ENCODE measurements at regions not wholly inside any gene's neighbourhood (a gene's known extent, or its start where the extent isn't known, plus 50 kb on each side); places are given as distances from the start of the nearest gene placed in this dataset.

DNA sequence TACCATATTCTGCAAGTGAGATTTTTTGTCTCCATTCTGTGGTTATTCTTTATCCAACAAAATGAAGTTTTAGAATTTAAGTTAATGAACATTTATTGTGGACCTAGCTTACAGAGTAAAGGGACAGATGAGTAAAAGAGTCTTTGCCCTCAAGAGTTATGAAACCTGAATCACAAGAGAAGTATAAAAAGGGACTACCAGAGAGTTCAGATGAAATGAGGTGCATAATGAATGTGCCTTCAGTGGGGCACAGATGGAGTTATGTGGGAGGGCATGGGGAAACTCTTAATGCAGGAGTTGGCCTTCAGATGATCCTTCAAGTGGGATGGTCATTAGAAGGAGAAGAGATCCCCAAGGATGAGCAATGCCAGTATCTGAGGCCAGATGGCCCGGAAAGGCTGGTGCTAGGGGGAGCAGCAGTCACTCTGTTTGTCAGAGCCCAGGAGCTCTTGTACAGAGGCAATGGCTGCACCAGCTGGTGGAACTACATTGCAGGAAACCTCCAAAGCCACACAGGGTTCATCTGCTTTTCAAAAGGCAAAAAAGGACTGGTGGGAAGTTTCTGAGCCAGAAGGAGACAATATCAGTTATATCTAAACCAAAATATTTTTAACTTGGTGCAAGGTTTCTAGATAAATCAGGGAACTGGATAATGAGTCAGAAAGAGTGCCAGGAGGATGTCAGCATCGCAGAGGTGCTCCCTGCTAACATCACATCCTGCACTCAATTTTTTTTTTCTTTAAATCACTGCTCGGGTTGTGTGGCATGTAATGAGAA lies 162.0 kb downstream of the KLF6 start:
- DNase-seq = no peak

DNA sequence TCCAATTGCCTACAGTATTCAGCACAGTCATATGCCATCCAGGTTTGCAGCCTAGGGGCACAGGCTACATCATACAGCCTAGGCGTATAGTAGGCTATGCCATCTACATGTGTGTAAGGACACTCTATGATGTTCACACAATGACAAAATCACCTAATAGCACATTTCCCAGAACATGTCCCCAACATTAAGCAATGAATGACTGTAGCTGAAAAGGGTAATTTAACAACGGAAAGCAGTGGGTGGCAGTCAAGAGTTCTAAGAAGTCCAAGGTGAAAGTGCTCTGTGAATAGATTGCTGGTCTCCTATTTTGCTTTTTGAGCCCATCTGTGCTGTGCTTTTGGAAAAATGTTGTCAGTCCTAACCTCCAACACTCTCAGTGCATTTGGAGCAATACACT lies 162.6 kb downstream of the KLF6 start:
- DNase-seq = no peak

DNA sequence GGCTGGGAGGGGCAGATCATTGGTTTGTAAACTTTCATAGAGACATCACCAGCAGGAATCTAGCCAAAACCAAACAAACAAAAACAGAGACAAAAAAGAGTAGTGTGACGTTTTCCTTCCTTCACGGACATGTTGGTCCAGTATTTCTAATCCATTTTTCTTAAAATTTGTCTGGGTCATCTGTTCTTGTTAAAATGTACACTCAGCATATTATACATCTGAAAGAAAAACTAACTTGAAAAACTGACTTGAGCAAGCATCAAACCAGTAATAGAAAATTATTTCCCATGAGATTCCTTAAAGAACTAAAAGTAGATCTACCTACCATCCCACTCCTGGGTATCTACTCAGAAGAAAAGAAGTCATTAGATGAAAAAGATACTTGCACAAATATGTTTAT lies 164.2 kb downstream of the KLF6 start:
- no peak for DNase-seq

DNA sequence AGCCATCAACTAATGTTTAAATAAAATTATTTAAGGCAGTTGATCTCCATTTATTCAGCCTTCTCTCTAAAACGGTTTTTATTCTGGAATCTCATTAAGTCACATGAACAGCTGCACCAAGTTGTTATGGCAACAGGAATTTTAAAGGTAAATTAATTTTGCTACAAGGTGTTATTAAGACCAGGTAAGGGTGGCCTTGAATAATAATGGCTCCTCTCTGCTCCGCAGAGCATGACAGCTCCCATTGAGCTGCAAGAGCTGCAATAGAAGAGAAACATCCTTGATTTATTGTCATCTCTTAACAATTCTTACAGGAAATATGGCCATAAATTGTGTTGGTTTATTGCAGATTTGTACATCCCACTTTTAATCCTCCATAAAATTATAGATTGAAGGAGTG lies 165.8 kb downstream of the KLF6 start:
- no peak for DNase-seq

DNA sequence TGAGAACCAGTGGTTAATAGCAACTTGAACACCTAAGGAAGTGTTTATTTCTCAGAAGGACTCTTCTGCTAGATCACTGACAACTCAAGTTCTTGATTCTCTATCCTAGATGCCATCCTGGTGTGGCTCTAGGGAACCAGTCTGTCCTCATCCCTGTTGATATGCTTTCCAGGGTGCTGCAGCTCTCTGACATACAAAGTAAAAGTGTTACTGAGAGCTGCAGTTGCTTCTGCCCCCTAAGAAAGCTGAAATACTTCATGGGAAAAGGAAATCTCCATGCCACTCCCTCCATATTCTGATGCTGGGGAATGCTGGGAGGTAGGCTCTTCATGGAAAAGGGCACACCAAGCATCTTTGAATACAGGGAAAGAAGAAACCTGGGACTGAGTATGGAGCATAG lies 168.1 kb downstream of the KLF6 start:
- DNase-seq = no peak

DNA sequence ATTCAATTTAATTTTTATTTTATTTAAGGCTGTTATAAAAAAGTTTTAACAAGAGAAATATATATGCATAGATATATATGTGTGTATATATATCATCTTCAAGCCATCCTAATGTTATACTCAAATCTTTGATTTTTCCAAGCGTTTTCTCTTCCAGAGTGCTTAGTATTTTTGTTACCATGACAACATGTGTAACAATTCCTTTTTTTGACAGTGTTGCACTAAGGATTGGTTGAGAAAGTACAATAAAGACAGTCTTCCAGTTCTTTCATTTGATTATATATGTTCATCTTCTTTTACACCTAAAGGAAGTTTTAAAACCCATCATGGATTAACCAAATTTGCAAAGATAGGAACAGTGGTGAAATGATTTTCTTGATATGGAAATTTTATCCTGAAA lies 171.7 kb downstream of the KLF6 start:
- no peak for DNase-seq

DNA sequence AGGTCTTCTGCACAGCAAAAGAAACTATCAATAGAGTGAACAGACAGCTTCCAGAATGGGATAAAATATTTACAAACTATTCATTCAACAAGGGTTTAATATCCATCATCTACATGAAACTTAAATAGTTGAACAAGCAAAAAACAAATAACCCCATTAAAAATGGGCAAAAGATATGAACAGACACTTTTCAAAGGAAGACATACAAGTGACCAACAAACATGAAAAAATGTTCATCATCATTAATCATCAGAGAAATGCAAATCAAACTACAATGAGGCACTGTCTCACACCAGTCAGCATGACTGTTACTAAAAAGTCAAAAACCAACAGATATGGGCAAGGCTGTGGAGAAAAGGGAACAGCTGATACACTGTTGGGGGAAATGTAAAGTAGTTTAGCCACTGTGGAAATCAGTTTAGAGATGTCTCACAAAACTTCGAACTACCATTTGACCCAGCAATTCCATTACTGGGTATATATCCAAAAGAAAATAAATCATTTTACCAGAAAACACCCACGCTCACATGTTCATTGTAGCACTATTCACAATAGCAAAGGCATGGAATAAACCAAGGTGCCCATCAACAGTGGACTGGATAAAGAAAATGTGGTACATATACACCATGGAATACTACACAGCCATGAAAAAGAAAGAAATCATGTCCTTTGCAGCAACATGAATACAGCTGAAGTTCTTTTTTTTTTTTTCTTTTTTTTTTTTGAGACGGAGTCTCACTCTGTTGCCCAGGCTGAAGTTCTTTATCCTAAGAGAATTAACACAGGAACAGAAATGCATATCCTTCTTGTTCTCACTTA lies 172.6 kb downstream of the KLF6 start:
- DNase-seq = no peak

DNA sequence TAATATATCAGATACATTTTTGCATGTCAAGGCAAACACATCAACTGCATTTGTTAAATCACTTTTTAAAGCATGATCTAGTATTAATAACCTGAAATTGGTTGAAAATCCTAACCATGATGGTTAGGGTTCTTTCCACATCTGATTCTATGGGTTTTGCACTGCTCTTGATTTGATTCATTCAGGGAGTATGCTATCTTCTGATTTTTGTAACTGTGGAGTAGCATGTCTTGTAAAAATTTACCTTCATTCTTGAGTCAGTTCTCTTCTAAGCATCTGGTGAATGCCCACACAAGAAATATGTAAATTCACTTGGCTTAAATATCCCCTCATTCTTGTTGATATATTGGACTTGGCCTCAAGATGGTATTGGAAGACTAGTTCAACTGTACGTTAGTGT lies 178.7 kb downstream of the KLF6 start:
- no peak for DNase-seq

DNA sequence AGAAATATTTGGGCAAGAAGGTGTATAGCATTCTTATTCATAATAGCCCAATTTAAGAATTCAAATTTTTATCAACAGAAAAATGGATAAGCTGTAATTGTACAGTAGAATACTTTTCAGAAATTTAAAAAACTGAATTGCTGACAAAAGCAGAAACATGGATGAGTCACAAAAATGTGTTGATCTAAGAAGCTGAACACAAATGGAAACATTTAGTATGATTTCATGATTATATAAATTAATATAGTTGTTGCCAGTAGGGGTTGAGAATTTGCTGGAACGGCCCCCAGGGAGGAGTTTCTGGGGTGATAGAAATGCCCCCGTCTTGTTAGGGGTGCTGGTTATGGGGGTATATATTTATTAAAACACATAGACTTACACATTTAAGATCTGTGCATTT lies 179.1 kb downstream of the KLF6 start:
- no peak for DNase-seq

DNA sequence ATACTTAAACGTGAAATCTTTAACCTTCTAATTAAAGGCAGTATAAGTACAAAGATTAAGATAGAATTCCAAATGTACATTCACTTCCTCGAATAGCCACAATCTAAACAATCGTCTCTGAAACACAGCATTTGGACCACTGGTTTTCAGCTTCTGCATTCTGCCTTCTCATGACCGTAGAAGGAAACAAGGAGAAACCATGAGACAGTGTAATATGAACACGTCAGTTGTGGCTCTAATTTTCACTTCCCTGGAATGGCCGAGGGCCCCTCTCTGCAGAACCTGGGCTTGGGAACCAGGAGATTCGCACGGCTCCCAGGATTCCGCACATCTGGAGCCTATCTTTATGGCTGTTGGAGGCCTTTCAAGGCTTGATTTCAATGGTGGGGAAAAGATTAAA lies 189.3 kb downstream of the KLF6 start:
- no peak for DNase-seq

DNA sequence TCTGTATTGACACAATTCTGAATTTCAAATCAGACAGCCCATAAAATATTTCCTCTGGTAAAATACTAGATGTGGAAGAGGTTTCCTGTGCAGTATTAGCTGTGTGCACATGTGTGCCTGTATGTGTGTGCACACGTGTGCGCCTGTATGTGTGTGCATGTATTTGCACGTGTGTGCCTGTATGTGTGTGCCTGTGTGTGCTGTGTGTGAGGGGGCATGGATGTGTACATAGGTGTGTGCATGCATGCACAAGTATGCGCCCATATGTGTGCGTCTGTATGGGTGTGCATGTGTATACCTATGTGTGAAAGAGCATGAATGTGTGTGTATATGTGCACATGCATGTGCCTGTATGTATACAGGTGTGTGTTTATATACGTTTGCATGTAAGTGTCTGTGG lies 191.4 kb downstream of the KLF6 start:
- DNase-seq = no peak

DNA sequence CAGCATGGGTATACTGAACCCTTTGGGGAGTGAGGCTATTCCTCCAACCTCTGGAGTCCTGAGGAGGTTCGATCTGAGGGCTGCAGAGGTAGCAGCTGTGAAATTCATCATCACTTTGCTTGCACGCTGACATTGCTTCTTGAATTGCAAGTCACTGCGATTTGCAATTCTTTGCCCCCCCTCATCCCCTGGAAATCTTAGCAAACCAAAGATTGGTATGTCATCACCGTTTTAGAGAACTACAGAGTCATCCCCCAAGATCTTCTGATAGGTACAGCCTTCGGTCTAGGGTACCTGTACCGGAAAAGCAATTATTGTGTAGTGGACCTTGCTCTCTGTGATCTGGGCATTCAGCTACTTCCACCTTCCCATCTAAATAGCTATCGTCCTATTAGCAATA lies 192.6 kb downstream of the KLF6 start:
- DNase-seq = no peak

DNA sequence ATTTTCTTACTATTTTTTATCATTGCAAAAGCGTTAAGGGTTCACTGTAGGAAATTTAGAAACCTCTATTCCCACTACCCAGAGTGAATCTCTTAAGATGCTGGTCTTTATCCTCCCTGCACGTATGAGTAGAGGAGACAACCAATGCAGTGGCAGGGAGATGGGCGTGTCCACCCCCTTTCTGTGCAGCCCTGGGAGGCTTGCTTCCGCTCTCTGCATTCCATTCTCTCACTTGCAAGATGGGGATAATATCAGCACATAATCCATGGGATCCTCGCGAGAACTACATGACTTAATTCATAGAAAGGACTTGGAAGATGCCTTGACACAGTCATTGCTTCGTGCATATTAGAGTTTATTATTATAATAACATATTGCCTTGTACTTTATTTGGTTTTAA lies 196.2 kb downstream of the KLF6 start:
- no peak for DNase-seq

DNA sequence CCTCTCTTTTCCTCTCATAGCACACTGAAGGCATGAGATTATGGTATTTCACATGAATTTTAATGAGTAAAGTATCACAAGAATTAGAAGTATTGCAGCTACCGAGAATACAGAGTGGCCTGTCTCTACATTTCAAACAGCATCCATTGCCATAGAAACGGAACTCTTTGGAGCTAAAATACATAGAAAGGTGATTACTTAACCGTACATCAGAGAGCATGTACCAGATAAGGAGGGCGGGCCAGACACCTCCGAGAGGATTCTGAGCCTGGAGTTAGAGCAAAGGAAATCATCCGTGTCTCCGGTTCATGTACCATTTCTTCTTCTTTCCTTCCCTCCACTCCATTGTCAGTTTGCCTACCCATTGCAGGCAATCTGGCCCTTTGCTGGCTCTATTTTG lies 196.7 kb downstream of the KLF6 start:
- no peak for DNase-seq

DNA sequence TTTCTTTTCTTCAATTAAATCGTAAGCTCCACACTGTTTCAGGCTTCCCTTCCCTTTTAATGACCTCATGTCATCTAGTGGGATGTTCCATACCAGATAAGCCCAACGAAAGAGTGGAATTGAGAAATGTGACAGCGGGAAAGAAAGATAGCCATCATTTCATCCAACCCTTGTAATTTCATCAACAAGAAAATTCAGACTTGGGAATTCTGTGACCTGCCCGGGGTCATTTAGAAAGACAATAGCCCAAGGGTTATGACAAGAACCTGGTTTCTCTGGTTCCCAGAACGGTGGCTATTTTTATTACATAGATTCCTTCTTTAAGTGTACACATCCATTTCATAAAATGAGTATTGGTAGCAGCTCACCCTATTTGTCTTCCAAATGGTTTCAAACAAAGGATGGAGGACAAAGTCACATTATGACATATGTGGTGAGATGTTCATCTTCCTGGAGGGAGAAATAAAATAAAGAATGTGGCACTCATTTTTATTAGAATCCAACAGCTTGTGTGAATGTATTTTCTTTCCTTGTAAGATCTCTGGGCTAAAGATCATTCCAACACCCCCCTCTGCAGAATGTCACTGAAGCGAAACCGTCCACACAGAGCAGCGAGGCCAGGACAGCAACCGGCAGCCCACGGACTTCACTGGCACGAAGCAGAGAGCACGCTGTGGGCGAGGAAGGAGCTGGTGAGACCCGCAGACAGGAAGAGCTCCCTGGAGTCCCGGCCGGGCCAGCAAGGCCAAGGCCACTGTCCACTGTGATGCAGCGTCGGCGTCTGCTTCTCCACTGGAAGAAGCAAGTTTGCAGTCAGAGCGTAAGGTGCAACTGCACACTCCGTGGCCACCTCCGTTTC lies 199.9 kb downstream of the KLF6 start:
- DNase-seq = no peak

DNA sequence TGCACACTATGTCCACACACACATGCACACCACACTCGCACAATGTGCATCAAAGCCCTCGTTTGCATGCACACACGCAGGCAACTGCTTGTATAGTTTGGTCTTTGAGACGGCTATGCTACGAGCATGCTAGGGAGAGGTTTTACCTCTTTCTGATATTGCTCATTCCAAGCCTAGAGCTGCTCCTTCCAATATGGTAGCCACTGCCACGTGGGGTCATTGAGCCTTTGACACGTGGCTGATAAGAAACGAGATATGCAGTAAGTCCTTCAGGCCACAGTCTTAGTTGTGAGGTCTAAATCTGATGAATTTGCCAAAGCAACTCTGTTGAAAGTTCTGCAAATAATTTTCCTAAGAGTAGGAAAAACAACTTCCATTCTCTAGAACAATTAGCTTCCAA lies 204.4 kb downstream of the KLF6 start:
- DNase-seq = no peak

DNA sequence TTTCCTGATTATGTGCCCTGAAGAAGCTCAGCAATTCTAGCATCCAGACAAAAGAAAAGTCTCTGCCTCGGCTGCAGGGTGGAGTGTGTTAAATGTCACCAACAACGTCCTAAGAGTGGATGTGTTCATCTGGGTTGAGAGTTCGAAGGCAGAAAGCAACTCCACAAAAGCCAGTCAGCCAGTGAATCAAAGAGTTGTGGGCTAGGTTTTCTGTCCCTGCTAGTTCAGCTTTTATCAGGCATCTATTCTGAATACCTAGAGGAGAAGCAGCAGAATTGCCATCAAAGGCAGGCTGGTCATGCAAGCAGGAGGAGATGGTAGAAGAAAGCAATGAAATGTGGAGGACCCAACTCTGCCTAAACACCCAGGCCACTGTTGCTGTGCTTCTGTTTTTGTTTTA lies 205.2 kb downstream of the KLF6 start:
- no peak for DNase-seq

DNA sequence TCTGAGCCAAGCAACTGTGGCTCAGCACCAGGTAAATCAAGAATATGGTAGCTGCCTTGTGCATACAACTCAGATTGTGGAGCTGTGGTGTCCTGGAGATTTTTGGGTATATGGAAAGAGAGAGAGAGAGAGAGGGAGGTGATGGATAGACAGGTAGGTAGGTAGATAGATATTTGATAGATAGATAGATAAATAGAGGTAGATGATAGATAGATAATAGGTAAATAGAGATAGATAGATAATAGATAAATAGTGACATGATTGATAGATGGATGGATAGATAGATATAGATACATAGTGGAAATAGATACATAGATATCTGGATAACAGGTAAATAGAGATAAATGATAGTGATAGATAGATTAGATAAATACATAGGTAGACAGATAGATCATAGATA lies 206.3 kb downstream of the KLF6 start:
- DNase-seq = no peak

DNA sequence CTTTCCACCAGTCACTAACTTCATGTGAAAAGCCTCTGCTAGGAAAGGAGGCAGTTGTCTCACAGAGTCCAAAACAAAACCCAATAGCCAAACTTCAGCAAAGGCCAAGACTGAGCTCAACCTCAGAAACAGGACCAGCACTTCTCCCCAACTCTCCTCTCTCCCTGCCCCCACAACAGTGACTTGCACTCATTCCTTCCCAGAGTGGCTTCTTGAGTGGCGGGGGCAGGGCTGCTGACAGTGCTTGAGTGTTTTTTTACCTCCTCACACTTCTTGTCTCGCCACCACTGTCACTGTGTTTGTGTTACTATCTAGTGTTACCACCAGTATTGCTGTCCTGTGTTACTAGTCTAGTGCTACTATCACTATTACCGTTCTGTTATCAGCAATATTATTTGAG lies 206.8 kb downstream of the KLF6 start:
- DNase-seq = no peak

DNA sequence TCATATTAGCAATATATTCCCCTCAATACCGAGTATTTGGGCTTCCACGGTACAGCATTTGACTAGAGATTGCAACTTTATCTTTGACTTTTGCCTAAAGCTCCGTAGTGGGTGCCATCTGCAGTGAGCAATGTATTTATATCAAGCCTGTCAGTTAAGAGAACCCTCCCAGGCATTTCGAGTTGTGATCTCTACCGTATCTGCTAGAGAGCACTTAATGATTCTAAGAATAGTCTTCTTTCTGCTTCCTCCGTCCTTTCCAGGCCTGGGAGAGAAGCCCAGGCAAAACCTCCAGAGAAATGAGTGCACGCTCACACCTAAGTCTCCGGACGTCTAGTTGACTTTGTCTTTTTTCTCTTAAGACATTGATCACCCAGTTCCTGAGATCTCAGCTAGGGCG lies 210.6 kb downstream of the KLF6 start:
- no peak for DNase-seq

DNA sequence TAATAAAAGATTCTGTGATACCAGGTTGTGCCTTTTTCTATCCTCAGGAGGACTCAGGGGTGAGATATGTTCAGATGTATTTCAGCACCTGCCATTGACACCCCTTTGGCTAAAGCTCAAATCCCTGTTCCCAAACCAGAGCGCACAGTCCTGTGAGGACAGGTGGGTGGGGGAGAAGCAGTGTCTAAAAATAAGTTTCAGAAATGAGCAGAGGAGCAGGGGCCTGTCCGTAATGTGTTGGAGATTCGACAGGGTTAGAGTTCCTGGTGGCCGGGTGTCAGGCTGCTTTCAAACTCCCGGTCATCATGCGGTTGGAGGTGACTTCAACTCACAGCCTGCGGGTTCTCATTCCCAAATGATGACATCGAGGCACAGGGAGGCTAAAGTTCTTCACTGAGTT lies 211.5 kb downstream of the KLF6 start:
- DNase-seq = no peak

DNA sequence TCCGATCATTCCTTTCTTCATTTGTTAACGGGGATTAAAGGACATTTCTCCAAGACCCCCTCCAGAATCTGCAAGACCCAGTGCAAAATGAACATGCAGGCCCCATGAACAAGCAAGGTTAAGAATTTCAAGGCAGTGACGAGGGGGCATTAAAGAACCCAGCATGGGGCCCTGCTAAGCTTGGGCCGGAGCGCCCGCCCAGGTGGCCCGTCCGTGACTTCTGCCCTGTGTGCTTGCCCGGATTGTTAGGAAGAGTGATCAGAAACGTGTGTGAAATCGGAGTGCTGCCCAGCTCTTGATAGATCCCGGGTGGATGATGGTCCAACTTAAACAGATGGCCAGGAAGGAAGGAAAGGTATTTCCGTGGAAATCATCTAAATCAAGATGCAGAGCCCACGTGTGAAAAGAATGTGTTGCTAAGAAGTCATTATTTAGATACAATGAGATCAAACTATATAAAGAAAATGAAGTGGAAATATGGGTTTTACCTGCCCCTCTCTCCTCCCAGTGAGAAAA lies 213.6 kb downstream of the KLF6 start:
- DNase-seq = no peak

DNA sequence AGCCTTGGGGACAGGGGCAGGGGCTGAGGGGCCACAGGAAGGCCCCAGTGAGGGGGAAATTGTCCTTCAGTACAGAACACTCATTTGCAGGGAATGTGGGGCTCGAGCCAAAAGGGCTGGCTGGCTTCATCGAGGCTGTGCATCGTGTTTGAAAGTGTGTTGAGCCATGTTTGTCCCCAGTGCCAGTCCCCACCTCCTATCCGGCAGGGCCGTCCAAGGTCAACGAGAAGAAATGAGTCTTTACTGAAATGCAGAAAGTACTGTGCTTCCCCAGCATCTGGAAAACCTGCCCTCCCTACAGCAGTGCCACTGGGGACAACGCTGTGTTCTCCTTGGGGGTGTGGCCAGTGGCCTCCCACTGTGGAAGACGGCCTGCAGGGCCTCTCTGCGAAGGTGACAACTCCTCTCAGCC lies 214.1 kb downstream of the KLF6 start:
- no peak for DNase-seq
